ENCODE measurements at regions not wholly inside any gene's neighbourhood (a gene's known extent, or its start where the extent isn't known, plus 50 kb on each side); places are given as distances from the start of the nearest gene placed in this dataset.

- DNase-seq, result no peak
Measured at GRCh38 chr12:74818412-74818811, 280.8 kb downstream of the ATXN7L3B start.

GRCh38 chr12:74820324-74820723, 282.7 kb downstream of the ATXN7L3B start:
- no peak for DNase-seq

- no peak for DNase-seq
Measured at GRCh38 chr12:74836567-74836966, 298.9 kb downstream of the ATXN7L3B start.

- no peak for DNase-seq
Measured at GRCh38 chr12:74846116-74846515, 308.5 kb downstream of the ATXN7L3B start.

GRCh38 chr12:74847169-74847568, 309.5 kb downstream of the ATXN7L3B start:
- DNase-seq, result no peak

GRCh38 chr12:74848006-74848405, 310.4 kb downstream of the ATXN7L3B start:
- no peak for DNase-seq

- no peak for DNase-seq
Measured at GRCh38 chr12:74849801-74850200, 312.2 kb downstream of the ATXN7L3B start.

GRCh38 chr12:74871817-74872216, 334.2 kb downstream of the ATXN7L3B start:
- no peak for DNase-seq

- DNase-seq, result no peak
Measured at GRCh38 chr12:74885775-74886174, 323.9 kb downstream of the KCNC2 start.

- no peak for DNase-seq
Measured at GRCh38 chr12:74889073-74889472, 320.6 kb downstream of the KCNC2 start.

GRCh38 chr12:74889563-74890236, 319.9 kb downstream of the KCNC2 start:
- no peak for DNase-seq

GRCh38 chr12:74890237-74890599, 319.4 kb downstream of the KCNC2 start:
- DNase-seq, result peak; percentile 4

GRCh38 chr12:74891083-74891668, 318.5 kb downstream of the KCNC2 start:
- no peak for DNase-seq

- no peak for DNase-seq
Measured at GRCh38 chr12:74892057-74892633, 317.5 kb downstream of the KCNC2 start.

- DNase-seq, result no peak
Measured at GRCh38 chr12:74896186-74896585, 313.5 kb downstream of the KCNC2 start.

- DNase-seq, result no peak
Measured at GRCh38 chr12:74897425-74898211, 312.0 kb downstream of the KCNC2 start.

- no peak for DNase-seq
Measured at GRCh38 chr12:74899031-74899829, 310.4 kb downstream of the KCNC2 start.

- DNase-seq, result no peak
Measured at GRCh38 chr12:74900232-74900631, 309.4 kb downstream of the KCNC2 start.

GRCh38 chr12:74903522-74903921, 306.1 kb downstream of the KCNC2 start:
- DNase-seq, result no peak

GRCh38 chr12:74906224-74906623, 303.4 kb downstream of the KCNC2 start:
- DNase-seq, result no peak

GRCh38 chr12:74910831-74911230, 298.8 kb downstream of the KCNC2 start:
- no peak for DNase-seq

- DNase-seq, result no peak
Measured at GRCh38 chr12:74914378-74914777, 295.3 kb downstream of the KCNC2 start.

- no peak for DNase-seq
Measured at GRCh38 chr12:74915718-74916117, 293.9 kb downstream of the KCNC2 start.

All from CD4-positive, alpha-beta T cell treated with Interleukin-17A for 4 hours (primary cell).